K562 (cell line): ENCODE measurements at regions not wholly inside any gene's neighbourhood (a gene's known extent, or its start where the extent isn't known, plus 50 kb on each side); places are given as distances from the start of the nearest gene placed in this dataset.

Experiments used
- BMI1 ChIP-seq: fragments of 150-350 bp; IDR thresholded peaks from 2 replicates; pipeline ENCODE4 v1.6.1; 2014; ENCODE audit warnings: low read length
- CTCF ChIP-seq, 3 experiments: IDR thresholded peaks in 2 of 3; conservative IDR thresholded peaks in 1 of 3; 2 replicates each; pipeline ENCODE4 v1.5.1; 2011 to 2012; ENCODE audit warnings: low read length in 3 of 3, mild to moderate bottlenecking in 3 of 3, control low read depth in 2 of 3, improper control_type of control experiment in 1 of 3, inconsistent platforms in 1 of 3, low read depth in 1 of 3, mixed read lengths in 1 of 3, moderate library complexity in 1 of 3; ENCODE audit not compliant: insufficient read depth in 2 of 3
- FOXP1 ChIP-seq: sonication (generic); formaldehyde crosslinking; IDR thresholded peaks from 2 replicates; pipeline ENCODE4 v1.8.0; 2022; ENCODE audit warnings: mild to moderate bottlenecking, missing genetic modification reagents
- HMG20A ChIP-seq: fragments of 450-650 bp; formaldehyde crosslinking; conservative IDR thresholded peaks from 2 replicates; pipeline ENCODE4 v1.4.0; 2020; ENCODE audit warnings: mild to moderate bottlenecking, mixed read lengths
- KDM5B ChIP-seq: fragments of 200-600 bp; sonication (generic); IDR thresholded peaks from 2 replicates; pipeline ENCODE4 v1.6.1; 2012; ENCODE audit warnings: low read depth, mild to moderate bottlenecking, moderate library complexity, low read length, control low read depth, inconsistent platforms; ENCODE audit not compliant: insufficient replicate concordance
- MAFK ChIP-seq: IDR thresholded peaks from 2 replicates; pipeline ENCODE4 v1.6.1; 2011; ENCODE audit warnings: low read length, improper control_type of control experiment
- NFE2L1 ChIP-seq: fragments of 450-650 bp; IDR thresholded peaks from 2 replicates; pipeline ENCODE4 v1.6.1; 2016; ENCODE audit warnings: missing genetic modification characterization, low read depth, mild to moderate bottlenecking, missing compliant biosample characterization, moderate library complexity, borderline replicate concordance
- PATZ1 ChIP-seq: fragments of 250-450 bp; sonication (Bioruptor Pico); IDR thresholded peaks from 2 replicates; pipeline ENCODE4 v1.5.0; 2020; ENCODE audit warnings: mild to moderate bottlenecking, borderline replicate concordance
- POLR2A ChIP-seq: fragments of 450-650 bp; conservative IDR thresholded peaks from 2 replicates; pipeline ENCODE4 v1.6.1; 2016
- PTRF ChIP-seq: fragments of 450-650 bp; IDR thresholded peaks from 2 replicates; pipeline ENCODE4 v1.6.1; 2016; ENCODE audit warnings: mild to moderate bottlenecking, missing genetic modification characterization, missing compliant biosample characterization
- SMARCE1 ChIP-seq: fragments of 450-650 bp; IDR thresholded peaks from 2 replicates; pipeline ENCODE4 v1.7.1; 2016; ENCODE audit warnings: mild to moderate bottlenecking
- TF ChIP-seq, protein P1 (sequence below): sonication (generic); formaldehyde crosslinking; IDR thresholded peaks from 2 replicates; pipeline ENCODE4 v1.8.1; 2023; ENCODE audit warnings: mild to moderate bottlenecking, missing genetic modification reagents
- TF ChIP-seq, protein P2 (sequence below): fragments of 450-650 bp; conservative IDR thresholded peaks from 2 replicates; pipeline ENCODE4 v1.6.1; 2016; ENCODE audit warnings: missing genetic modification characterization, low read depth, mild to moderate bottlenecking, control low read depth, missing compliant biosample characterization

DNA sequence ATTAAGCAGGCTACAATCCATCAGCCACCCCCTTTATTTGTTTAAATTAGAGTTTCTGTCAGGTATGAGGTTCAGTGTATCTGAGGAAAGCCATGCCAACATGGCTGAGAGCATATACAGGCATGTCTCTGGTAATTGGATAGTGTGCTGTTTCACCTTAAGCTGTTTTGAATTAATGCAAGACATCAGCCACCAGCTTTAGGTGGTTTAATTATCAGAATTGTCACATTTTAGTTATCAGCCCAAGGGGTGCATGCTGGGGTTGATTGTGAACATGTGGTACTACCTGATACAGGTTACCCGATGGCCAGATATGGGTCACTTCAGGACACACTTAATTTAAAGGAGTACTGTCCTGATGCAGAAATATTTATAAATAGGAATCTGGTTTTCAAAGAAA is 353.2 kb upstream of the TENM3 start:
- TF ChIP-seq, protein P1, sequence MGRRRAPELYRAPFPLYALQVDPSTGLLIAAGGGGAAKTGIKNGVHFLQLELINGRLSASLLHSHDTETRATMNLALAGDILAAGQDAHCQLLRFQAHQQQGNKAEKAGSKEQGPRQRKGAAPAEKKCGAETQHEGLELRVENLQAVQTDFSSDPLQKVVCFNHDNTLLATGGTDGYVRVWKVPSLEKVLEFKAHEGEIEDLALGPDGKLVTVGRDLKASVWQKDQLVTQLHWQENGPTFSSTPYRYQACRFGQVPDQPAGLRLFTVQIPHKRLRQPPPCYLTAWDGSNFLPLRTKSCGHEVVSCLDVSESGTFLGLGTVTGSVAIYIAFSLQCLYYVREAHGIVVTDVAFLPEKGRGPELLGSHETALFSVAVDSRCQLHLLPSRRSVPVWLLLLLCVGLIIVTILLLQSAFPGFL (CRISPR knock-in tag), result no peak
- TF ChIP-seq MAFK (no peak), KDM5B (no peak), BMI1 (no peak), SMARCE1 (no peak), HMG20A (CRISPR knock-in tag) (no peak), PTRF (tag) (no peak), PATZ1 (no peak), POLR2A (no peak), NFE2L1 (tag) (no peak), CTCF (IDR thresholded peaks at IDR 0.05 in 2 of 3, conservative IDR thresholded peaks at IDR 0.05 in 1 of 3; ENCODE audit: insufficient read depth in 2 of 3, low read depth in 1 of 3, low read length in 3 of 3) (no peak), FOXP1 (CRISPR knock-in tag) (no peak)
- TF ChIP-seq, protein P2, sequence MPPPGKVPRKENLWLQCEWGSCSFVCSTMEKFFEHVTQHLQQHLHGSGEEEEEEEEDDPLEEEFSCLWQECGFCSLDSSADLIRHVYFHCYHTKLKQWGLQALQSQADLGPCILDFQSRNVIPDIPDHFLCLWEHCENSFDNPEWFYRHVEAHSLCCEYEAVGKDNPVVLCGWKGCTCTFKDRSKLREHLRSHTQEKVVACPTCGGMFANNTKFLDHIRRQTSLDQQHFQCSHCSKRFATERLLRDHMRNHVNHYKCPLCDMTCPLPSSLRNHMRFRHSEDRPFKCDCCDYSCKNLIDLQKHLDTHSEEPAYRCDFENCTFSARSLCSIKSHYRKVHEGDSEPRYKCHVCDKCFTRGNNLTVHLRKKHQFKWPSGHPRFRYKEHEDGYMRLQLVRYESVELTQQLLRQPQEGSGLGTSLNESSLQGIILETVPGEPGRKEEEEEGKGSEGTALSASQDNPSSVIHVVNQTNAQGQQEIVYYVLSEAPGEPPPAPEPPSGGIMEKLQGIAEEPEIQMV, result no peak
